Astrocyte (in vitro differentiated cells and primary cell): ENCODE measurements at regions not wholly inside any gene's neighbourhood (a gene's known extent, or its start where the extent isn't known, plus 50 kb on each side); places are given as distances from the start of the nearest gene placed in this dataset.

Source experiments
- CTCF ChIP-seq: IDR thresholded peaks from 2 replicates; pipeline ENCODE4 v1.5.1; 2011; ENCODE audit warnings: low read depth, mild to moderate bottlenecking, inconsistent platforms, low read length, moderate library complexity; ENCODE audit not compliant: insufficient read depth
- EZH2 ChIP-seq: IDR thresholded peaks from 2 replicates; pipeline ENCODE4 v1.6.1; 2012; ENCODE audit warnings: mild to moderate bottlenecking, low read length, inconsistent platforms; ENCODE audit not compliant: insufficient read depth

DNA sequence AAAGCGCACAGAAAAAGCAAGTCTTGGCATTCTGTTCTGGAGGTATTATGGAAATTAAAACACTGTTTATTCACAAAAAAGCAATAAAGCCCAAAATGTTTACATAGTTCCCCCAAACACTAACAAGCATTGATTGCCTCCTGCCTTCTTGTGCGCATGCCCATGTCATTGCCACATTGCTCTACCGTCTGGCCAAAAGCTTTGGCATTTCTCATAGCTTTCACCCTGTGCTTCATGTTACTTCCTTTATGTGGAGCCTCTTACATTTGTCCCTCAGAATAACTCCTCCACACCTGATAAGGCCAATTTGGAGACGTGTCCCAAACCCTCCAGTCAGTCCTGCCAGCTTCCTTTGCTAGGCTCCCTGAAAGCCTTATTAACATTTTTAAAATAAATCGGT, 680.8 kb downstream of the GBE1 start:
- TF ChIP-seq EZH2 (no peak), CTCF (no peak)
